PC-3 (cell line): ENCODE measurements at regions not wholly inside any gene's neighbourhood (a gene's known extent, or its start where the extent isn't known, plus 50 kb on each side); places are given as distances from the start of the nearest gene placed in this dataset.

ENCODE experiments used
- ATAC-seq: fragments of 200-7000 bp; cut with Tn5 transposase; 2 replicates; pipeline ENCODE4 v1.9.1; 2020; ENCODE audit warnings: mild to moderate bottlenecking, moderate library complexity
- BruUV-seq: library from RNA; stranded (reverse); fragments of 400-500 nt; replicated peaks from 2 replicates; lab custom pipeline; 2021; lab: Mats Ljungman, UMichigan
- CTCF ChIA-PET: fragments of 300-600 bp; sonication (Branson Sonifier 250); formaldehyde crosslinking; loops from one replicate; lab custom pipeline; 2022; ENCODE audit warnings: antibody characterized with exemption; lab: Charles Lee
- POLR2A ChIA-PET: fragments of 300-600 bp; sonication (Branson Sonifier 250); formaldehyde crosslinking; loops from one replicate; lab custom pipeline; 2022; ENCODE audit warnings: antibody characterized with exemption; ENCODE audit not compliant: unreplicated experiment; lab: Charles Lee
- DNase-seq: peaks from one replicate; pipeline ENCODE4 v3.0.0-alpha.2; 2015
- H2AFZ ChIP-seq: fragments of 300-600 bp; sonication (generic); 2 replicates; pipeline ENCODE4 v1.6.0; 2016; ENCODE audit warnings: antibody characterized with exemption, low read length
- H3F3A ChIP-seq: fragments of 300-600 bp; sonication (generic); one replicate; pipeline ENCODE4 v1.6.0; 2017; ENCODE audit warnings: antibody characterized with exemption, low read length, control low read depth, mild to moderate bottlenecking; ENCODE audit not compliant: unreplicated experiment
- H3K27ac ChIP-seq: fragments of 300-600 bp; sonication (generic); 2 replicates; pipeline ENCODE4 v1.5.1; 2016; ENCODE audit warnings: mild to moderate bottlenecking, low read length
- H3K27me3 ChIP-seq: fragments of 300-600 bp; sonication (generic); 2 replicates; pipeline ENCODE4 v1.6.1; 2016; ENCODE audit warnings: low read length, mixed read lengths
- H3K36me3 ChIP-seq: fragments of 300-600 bp; sonication (generic); 2 replicates; pipeline ENCODE4 v1.6.1; 2016; ENCODE audit warnings: low read depth, mixed run types, low read length, mixed read lengths
- H3K4me1 ChIP-seq: fragments of 300-600 bp; sonication (generic); 2 replicates; pipeline ENCODE4 v1.5.1; 2016; ENCODE audit warnings: low read length; ENCODE audit not compliant: insufficient read depth
- H3K4me2 ChIP-seq: fragments of 300-600 bp; sonication (generic); 2 replicates; pipeline ENCODE4 v1.6.0; 2016; ENCODE audit warnings: low read length
- H3K4me3 ChIP-seq: fragments of 300-600 bp; sonication (generic); 2 replicates; pipeline ENCODE4 v1.5.1; 2016; ENCODE audit warnings: mild to moderate bottlenecking, low read length, mixed read lengths
- H3K79me2 ChIP-seq: fragments of 300-600 bp; sonication (generic); 2 replicates; pipeline ENCODE4 v1.6.1; 2017; ENCODE audit warnings: low read length, mixed read lengths
- H3K9ac ChIP-seq: fragments of 300-600 bp; sonication (generic); 2 replicates; pipeline ENCODE4 v1.6.0; 2016; ENCODE audit warnings: mild to moderate bottlenecking, low read length
- H3K9me2 ChIP-seq: fragments of 300-600 bp; sonication (generic); replicated peaks from 2 replicates; pipeline ENCODE4 v1.6.1; 2016; ENCODE audit warnings: mixed run types, low read length, mixed read lengths
- H3K9me3 ChIP-seq: fragments of 300-600 bp; sonication (generic); 2 replicates; pipeline ENCODE4 v1.6.1; 2016; ENCODE audit warnings: low read length, mixed read lengths
- H4K20me1 ChIP-seq: fragments of 300-600 bp; sonication (generic); 2 replicates; pipeline ENCODE4 v1.6.1; 2016; ENCODE audit warnings: low read length, mixed read lengths
- EZH2 ChIP-seq: fragments of 300-600 bp; sonication (generic); IDR thresholded peaks from one replicate; pipeline ENCODE4 v1.6.1; 2017; ENCODE audit warnings: antibody characterized with exemption, mild to moderate bottlenecking, low read length; ENCODE audit not compliant: unreplicated experiment
- EZH2phosphoT487 ChIP-seq: fragments of 300-600 bp; sonication (generic); IDR thresholded peaks from 2 replicates; pipeline ENCODE4 v1.6.1; 2018; ENCODE audit warnings: mild to moderate bottlenecking, antibody characterized with exemption, low read length, borderline replicate concordance
- intact Hi-C: fragments of 100-400 bp; cut with micrococcal nuclease; formaldehyde crosslinking; loops from 2 replicates; pipeline ENCODE4 v1.9.0; 2023
- TF ChIP-seq, protein P1 (sequence below): fragments of 300-600 bp; sonication (generic); conservative IDR thresholded peaks from 2 replicates; pipeline ENCODE4 v1.5.1; 2017; ENCODE audit warnings: antibody characterized with exemption, low read depth, mild to moderate bottlenecking, low read length

DNA sequence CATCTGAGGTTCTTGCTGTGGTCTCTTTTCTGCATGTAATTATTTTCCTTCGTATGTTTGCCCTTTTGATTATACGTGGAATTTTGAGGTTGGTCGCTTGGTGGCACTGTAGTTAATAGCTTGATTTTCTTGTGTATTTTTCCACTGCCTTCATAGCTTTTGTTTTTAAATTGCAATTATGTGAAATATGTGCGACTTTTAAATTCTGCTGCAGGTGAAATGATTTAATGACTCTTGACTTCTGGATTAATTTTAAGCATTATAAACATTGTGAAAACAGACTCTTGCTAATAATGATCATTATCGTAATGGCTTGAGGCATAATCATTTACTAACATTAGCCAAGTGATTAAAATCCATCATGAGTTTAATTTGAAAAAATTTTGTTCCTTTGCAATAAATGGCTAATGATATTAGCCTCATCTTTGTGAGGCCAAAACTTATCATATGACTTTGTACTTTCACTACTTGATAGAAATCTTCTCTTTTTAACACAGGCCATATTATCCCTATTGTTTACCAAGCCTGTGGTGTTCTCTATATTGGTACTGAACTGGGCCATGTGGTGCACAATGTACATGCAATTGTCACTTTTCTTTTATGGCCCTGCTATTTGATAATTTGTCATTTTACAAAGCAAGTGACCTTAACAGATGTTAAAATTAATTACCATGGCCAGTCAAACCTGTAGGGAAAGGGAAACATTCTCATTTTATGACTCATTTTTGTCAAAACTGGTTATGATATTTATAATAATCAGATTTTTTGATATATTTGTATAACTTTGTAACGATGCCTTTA lies 62.8 kb upstream of the NEUROD1 start:
- ATAC-seq (peak; percentile 47), DNase-seq (peak; percentile 74)
- H4K20me1 ChIP-seq = no peaks in the 10 kb centered on the region
- H3K79me2 ChIP-seq = no peaks in the 10 kb centered on the region
- TF ChIP-seq, protein P1, sequence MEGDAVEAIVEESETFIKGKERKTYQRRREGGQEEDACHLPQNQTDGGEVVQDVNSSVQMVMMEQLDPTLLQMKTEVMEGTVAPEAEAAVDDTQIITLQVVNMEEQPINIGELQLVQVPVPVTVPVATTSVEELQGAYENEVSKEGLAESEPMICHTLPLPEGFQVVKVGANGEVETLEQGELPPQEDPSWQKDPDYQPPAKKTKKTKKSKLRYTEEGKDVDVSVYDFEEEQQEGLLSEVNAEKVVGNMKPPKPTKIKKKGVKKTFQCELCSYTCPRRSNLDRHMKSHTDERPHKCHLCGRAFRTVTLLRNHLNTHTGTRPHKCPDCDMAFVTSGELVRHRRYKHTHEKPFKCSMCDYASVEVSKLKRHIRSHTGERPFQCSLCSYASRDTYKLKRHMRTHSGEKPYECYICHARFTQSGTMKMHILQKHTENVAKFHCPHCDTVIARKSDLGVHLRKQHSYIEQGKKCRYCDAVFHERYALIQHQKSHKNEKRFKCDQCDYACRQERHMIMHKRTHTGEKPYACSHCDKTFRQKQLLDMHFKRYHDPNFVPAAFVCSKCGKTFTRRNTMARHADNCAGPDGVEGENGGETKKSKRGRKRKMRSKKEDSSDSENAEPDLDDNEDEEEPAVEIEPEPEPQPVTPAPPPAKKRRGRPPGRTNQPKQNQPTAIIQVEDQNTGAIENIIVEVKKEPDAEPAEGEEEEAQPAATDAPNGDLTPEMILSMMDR = peak; percentile 89
- TF ChIP-seq EZH2phosphoT487 = no peak
- POLR2A ChIA-PET = interaction anchor here (0.7 kb wide), 1 partner anchor 147 kb away, joined by 3 read pairs; no protein-coding TSS in a partner anchor
- H3K9me3 ChIP-seq = no peaks in the 10 kb centered on the region
- no peaks in the 10 kb centered on the region for H3K9me2 ChIP-seq
- H3K4me2 ChIP-seq = peak overlapping the region; percentile 66
- H3K4me3 ChIP-seq = 0 out of 2 replicates have a peak overlapping the region, but pooled peaks have one; percentile 18
- peaks cover 29% of the 10 kb centered on the region for H3K4me1 ChIP-seq
- no peaks in the 10 kb centered on the region for H3K36me3 ChIP-seq
- H3F3A ChIP-seq = no peaks in the 10 kb centered on the region
- peak overlapping the region; percentile 48 for H3K9ac ChIP-seq
- H2AFZ ChIP-seq = peak overlapping the region; percentile 48
- no peaks in the 10 kb centered on the region for H3K27me3 ChIP-seq
- intact Hi-C loops = loop anchor here (1.0 to 2.0 kb wide), 6 partner anchors 48 to 390 kb away; no protein-coding TSS in a partner anchor
- H3K27ac ChIP-seq = peak overlapping the region; percentile 69
- CTCF ChIA-PET = interaction anchor here (0.6 to 1.9 kb wide), 9 partner anchors 29 to 335 kb away, joined by 3 to 6 read pairs (median 4); no protein-coding TSS in a partner anchor
- no TSS peak for BruUV-seq

DNA sequence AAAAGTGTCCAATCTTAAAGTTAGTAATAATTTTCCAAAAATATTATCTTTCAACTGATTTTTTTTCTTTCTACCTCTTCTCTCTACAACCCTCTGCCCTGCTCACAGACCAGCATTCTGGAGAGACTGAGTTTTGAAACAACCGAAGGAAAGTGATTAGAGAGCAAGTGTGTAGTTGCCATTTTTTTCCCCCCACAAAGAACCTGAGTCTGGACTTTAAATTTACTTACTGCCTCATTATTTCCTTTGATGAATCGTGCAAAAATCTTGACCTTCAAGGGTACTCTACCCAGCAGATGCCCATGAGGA lies 63.4 kb upstream of the NEUROD1 start:
- Histone ChIP-seq H3K36me3 (no peaks in the 10 kb centered on the region), H4K20me1 (no peaks in the 10 kb centered on the region), H3K79me2 (no peaks in the 10 kb centered on the region), H3K27me3 (no peaks in the 10 kb centered on the region), H3K9ac (no peak overlapping the region; the same call in 1 of the 2 replicates), H2AFZ (0 out of 2 replicates have a peak overlapping the region, but pooled peaks have one; percentile 9), H3K9me2 (no peaks in the 10 kb centered on the region), H3K4me2 (peak overlapping the region; percentile 66; the same call in 1 of the 2 replicates), H3F3A (no peaks in the 10 kb centered on the region), H3K27ac (peak overlapping the region; percentile 69; the same call in 1 of the 2 replicates), H3K4me1 (peaks cover 29% of the 10 kb centered on the region), H3K4me3 (no peak overlapping the region), H3K9me3 (no peaks in the 10 kb centered on the region)
- TF ChIP-seq, protein P1 = no peak
- TF ChIP-seq EZH2 = no peak
- DNase-seq (no peak), ATAC-seq (no peak)
- intact Hi-C loops = loop anchor here (1.0 to 2.0 kb wide), 5 partner anchors 47 to 389 kb away; no protein-coding TSS in a partner anchor
- POLR2A ChIA-PET = no interaction called here
- BruUV-seq = no TSS peak
- CTCF ChIA-PET = no interaction called here
